Right ventricle myocardium inferior (tissue), 1 donor: ENCODE measurements at regions not wholly inside any gene's neighbourhood (a gene's known extent, or its start where the extent isn't known, plus 50 kb on each side); places are given as distances from the start of the nearest gene placed in this dataset.

Source experiments
- ATAC-seq: fragments of 200-7000 bp; cut with Tn5 transposase; one replicate; pipeline ENCODE4 v1.9.1; 2020; ENCODE audit warnings: mild to moderate bottlenecking, moderate library complexity
- DNase-seq: peaks from one replicate; pipeline ENCODE4 v3.0.0; 2021; ENCODE audit errors: missing footprints
- intact Hi-C: fragments of 100-400 bp; cut with DNase I; formaldehyde crosslinking; loops from one replicate; pipeline ENCODE4 v1.11.0; 2022
- donor health status: DM: no; HTN: yes; CAD: no; lungs with severe emphysema.

- ATAC-seq (no peak), DNase-seq (no peak)
- intact Hi-C loops: no loop called here
These were observed 214.3 kb downstream of the NFKBIZ start for GRCh38 chr3:102063572-102063971.

GRCh38 chr3:102066470-102066869, 217.2 kb downstream of the NFKBIZ start:
- intact Hi-C loops: no loop called here
- ATAC-seq: no peak
- no peak for DNase-seq

- DNase-seq: no peak
- ATAC-seq: no peak
- intact Hi-C loops: no loop called here
These were observed 219.0 kb downstream of the NFKBIZ start for GRCh38 chr3:102068327-102068726.

GRCh38 chr3:102068736-102069135, 219.4 kb downstream of the NFKBIZ start:
- ATAC-seq: no peak
- DNase-seq: no peak
- intact Hi-C loops: no loop called here

- no peak for DNase-seq
- intact Hi-C loops: no loop called here
- no peak for ATAC-seq
These were observed 219.9 kb downstream of the NFKBIZ start for GRCh38 chr3:102069211-102069662.

GRCh38 chr3:102074946-102075345, 225.6 kb downstream of the NFKBIZ start:
- intact Hi-C loops: no loop called here
- ATAC-seq (no peak), DNase-seq (no peak)

GRCh38 chr3:102078401-102078800, 229.1 kb downstream of the NFKBIZ start:
- no peak for ATAC-seq
- no peak for DNase-seq
- intact Hi-C loops: no loop called here

GRCh38 chr3:102078854-102079808, 229.8 kb downstream of the NFKBIZ start:
- intact Hi-C loops: no loop called here
- ATAC-seq: no peak

GRCh38 chr3:102079809-102080197, 230.5 kb downstream of the NFKBIZ start:
- no peak for DNase-seq
- no peak for ATAC-seq
- intact Hi-C loops: no loop called here

More at GRCh38 chr3:102078854-102079808, 229.8 kb downstream of the NFKBIZ start:
- DNase-seq: no peak

- DNase-seq: no peak
- intact Hi-C loops: no loop called here
- no peak for ATAC-seq
These were observed 232.4 kb downstream of the NFKBIZ start for GRCh38 chr3:102081572-102082289.

GRCh38 chr3:102083473-102083872, 234.2 kb downstream of the NFKBIZ start:
- intact Hi-C loops: no loop called here
- no peak for DNase-seq
- no peak for ATAC-seq

GRCh38 chr3:102084006-102084405, 234.7 kb downstream of the NFKBIZ start:
- ATAC-seq (no peak), DNase-seq (no peak)
- intact Hi-C loops: no loop called here

- no peak for ATAC-seq
- intact Hi-C loops: no loop called here
- no peak for DNase-seq
These were observed 235.4 kb downstream of the NFKBIZ start for GRCh38 chr3:102084704-102085103.

- no peak for ATAC-seq
- DNase-seq: no peak
- intact Hi-C loops: no loop called here
These were observed 236.3 kb downstream of the NFKBIZ start for GRCh38 chr3:102085431-102086176.

GRCh38 chr3:102087236-102087635, 237.9 kb downstream of the NFKBIZ start:
- ATAC-seq: no peak
- no peak for DNase-seq
- intact Hi-C loops: no loop called here

- DNase-seq (no peak), ATAC-seq (no peak)
- intact Hi-C loops: no loop called here
These were observed 239.9 kb downstream of the NFKBIZ start for GRCh38 chr3:102089239-102089638.

GRCh38 chr3:102089904-102090720, 240.8 kb downstream of the NFKBIZ start:
- DNase-seq: no peak
- peak; percentile 16 for ATAC-seq
- intact Hi-C loops: no loop called here

GRCh38 chr3:102090721-102091045, 241.4 kb downstream of the NFKBIZ start:
- intact Hi-C loops: no loop called here
- ATAC-seq (peak; percentile 20), DNase-seq (no peak)

- no peak for ATAC-seq
- DNase-seq: no peak
- intact Hi-C loops: no loop called here
These were observed 242.0 kb downstream of the NFKBIZ start for GRCh38 chr3:102091358-102091757.
